Hepatic stellate cell (primary cell): ENCODE measurements at regions not wholly inside any gene's neighbourhood (a gene's known extent, or its start where the extent isn't known, plus 50 kb on each side); places are given as distances from the start of the nearest gene placed in this dataset.

ENCODE experiments used
- DNase-seq: peaks from one replicate; pipeline ENCODE4 v3.0.0; 2011; ENCODE audit warnings: low spot score

- DNase-seq = no peak
These were observed 423.5 kb upstream of the FANCL start for GRCh38 chr2:58664523-58665151.

GRCh38 chr2:58660046-58660445 is 418.9 kb upstream of the FANCL start:
- DNase-seq = no peak

GRCh38 chr2:58655152-58655551 is 414.0 kb upstream of the FANCL start:
- DNase-seq = no peak

DNA sequence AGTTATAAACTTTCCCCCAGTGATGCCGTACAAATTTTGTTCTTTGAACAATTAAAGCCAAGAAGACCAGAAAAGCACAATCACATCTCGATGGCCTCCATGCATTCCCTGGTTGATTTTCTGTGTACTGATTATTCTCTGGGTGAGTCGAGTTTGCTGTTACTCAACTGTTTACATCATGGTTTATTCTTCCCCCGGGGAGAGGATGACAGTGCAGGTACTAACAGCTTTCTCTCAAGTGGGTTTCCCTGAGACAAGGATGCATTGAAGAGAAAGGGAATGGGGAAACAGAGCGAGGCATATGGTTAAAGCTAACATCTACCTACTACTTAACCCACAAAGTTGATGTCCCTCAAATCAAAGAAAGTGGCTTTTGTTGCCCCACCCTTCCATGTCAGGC is 410.8 kb upstream of the FANCL start:
- DNase-seq = no peak

DNA sequence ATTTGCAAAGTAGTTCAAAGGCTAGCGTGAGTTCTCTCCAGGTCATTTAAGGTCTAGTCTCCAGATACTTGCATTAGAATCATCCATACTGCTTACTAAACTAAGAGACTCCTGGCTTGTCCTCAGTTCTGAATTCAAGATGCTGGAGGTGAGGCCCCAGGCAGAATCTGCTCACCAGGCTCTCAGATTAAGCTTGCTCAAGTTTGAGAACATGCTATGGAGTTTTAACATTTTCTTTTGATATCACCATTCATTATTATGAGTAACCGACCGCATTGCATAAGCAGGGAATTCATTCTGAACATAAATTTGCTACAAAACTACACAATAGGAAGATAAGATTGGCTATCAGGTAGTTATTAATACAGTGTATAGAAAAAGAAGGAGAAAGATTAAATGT is 409.7 kb upstream of the FANCL start:
- no peak for DNase-seq

GRCh38 chr2:58649756-58650155 is 408.6 kb upstream of the FANCL start:
- no peak for DNase-seq

DNA sequence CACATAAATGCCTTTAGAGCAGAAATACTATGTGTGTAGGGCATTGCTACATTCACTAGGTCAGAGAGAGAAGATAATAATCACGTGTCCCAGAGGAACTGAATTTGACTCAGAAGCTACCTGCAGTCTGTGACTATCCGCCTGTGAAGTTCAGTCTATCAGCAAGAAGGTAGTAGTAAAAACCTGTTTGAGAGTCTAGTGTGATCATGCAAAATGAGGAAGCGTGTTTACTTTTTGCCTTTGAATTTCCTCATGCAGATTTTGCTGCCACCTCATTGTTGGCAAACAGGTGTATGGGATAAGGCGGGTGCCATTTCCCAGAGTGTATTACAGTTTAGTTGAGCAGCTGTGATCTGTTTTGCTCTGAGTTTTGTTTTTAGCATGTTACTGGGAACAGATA is 403.9 kb upstream of the FANCL start:
- no peak for DNase-seq

- DNase-seq = no peak
These were observed 403.3 kb upstream of the FANCL start for GRCh38 chr2:58644451-58644850.

GRCh38 chr2:58641001-58641400 is 399.9 kb upstream of the FANCL start:
- DNase-seq = no peak

DNA sequence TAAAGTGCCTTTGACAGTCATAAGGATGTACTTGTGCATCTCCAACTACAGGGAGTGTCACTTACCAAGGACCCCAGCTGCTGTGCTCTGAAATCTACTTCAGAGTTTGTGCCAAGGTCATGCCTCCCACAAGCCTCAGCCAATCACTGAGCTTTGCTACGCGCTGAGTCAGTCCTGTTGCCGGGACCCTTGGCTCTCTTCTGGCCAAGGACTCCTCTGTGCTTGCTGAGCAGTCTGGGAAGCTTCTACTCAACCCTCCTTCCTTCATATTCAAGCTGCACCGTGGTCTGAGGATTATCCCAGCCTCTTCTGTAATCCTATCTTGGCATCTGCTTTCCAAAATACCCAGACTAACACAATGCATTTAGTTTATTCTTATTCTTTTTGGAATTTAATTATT is 398.9 kb upstream of the FANCL start:
- no peak for DNase-seq

- no peak for DNase-seq
These were observed 397.2 kb upstream of the FANCL start for GRCh38 chr2:58638256-58638805.

DNA sequence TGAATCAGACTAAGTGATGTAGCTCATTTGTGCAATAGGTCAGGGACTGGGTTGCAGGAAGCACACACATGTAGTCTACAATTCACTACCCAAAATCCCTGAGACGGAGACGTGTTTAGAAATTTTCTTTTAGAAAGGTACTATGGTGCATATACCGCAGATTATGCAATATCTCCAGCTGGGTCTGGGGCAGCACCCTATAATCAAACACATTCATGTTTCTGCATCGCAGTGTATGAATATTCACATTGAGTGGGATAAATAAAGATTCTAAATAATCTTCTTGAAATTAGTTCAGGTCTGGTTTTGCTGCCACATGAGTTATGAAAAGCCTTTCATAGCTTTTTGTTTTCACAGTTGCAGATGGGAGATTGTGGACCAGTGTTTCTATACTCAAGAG is 395.7 kb upstream of the FANCL start:
- DNase-seq = no peak

- DNase-seq = no peak
These were observed 394.8 kb upstream of the FANCL start for GRCh38 chr2:58635801-58636375.

GRCh38 chr2:58634653-58635370 is 393.7 kb upstream of the FANCL start:
- DNase-seq = no peak

- no peak for DNase-seq
These were observed 392.7 kb upstream of the FANCL start for GRCh38 chr2:58633613-58634365.

- DNase-seq = no peak
These were observed 390.9 kb upstream of the FANCL start for GRCh38 chr2:58631986-58632385.

GRCh38 chr2:58629545-58630119 is 388.5 kb upstream of the FANCL start:
- no peak for DNase-seq

DNA sequence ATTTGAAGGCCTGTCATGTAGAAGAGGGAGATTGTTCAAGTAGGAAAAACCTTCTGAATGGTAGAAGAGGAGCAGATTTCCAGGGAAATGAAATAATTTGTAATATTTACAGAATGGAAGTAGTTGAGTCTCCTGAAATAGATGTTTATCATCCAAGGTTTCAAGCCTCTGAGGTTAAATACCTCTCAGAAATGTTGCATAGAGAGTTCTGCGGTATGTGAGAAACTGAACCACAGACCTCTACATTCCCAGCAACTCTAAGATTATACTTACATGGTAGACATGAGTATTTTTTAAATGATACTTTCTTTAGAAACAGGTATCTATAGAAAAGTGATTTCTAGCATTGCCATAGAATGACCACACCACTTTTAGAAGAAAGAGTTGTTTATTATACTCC is 379.8 kb upstream of the FANCL start:
- no peak for DNase-seq

GRCh38 chr2:58620093-58620492 is 379.0 kb upstream of the FANCL start:
- DNase-seq = no peak

- no peak for DNase-seq
These were observed 375.8 kb upstream of the FANCL start for GRCh38 chr2:58616961-58617360.

DNA sequence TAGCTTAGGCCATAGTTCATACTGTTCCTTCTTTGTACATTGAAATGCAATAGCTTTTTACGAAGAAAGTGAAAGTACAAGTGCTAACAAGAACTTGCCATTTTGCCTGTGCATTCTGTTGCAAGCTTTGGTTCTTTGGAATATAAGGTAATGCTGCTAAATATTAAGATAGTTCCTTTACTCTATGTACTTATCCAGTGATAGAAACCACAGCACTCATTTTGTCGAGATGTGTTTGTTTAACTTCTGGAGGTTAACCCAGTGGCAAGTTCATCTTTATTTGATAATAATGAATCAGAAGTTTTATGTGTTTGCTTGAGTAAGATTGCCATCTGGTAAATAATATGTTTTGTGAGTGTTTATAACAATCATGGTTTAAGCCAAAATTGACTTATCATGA is 373.1 kb upstream of the FANCL start:
- no peak for DNase-seq

GRCh38 chr2:58612973-58613372 is 371.8 kb upstream of the FANCL start:
- DNase-seq = no peak
